ENCODE measurements at regions not wholly inside any gene's neighbourhood (a gene's known extent, or its start where the extent isn't known, plus 50 kb on each side); places are given as distances from the start of the nearest gene placed in this dataset.

DNA sequence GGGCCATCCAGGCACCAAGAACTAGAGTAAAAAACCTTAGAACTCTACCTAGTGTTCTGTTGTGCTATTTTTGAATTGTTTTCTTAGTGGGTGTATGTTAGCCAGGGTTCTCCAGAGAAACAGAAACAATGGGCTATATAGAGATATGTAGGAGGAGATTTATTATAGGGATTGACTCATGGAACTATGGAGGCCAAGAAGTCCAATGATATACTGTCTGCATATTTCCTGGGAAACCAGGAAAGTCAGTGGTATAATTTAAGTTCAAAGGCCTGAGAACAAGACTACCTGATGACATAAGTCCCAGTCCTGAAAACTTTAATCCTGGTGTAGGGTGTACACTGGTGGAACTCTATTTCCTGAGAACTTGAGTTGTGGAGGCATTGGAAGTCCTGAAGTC lies 108.7 kb upstream of the ACVR1 start:
- Mint-ChIP-seq H3K27ac (no peak overlapping the region), H3K36me3 (ENCODE audit: low read depth) (no peaks in the 10 kb centered on the region), H3K9me3 (peaks cover 8% of the 10 kb centered on the region), H3K4me1 (no peaks in the 10 kb centered on the region), H3K4me3 (no peak overlapping the region), H3K27me3 (peaks cover 13% of the 10 kb centered on the region)
- ATAC-seq (ENCODE audit: low read depth) (no peak), DNase-seq (no peak)
- TF ChIP-seq, protein P1, sequence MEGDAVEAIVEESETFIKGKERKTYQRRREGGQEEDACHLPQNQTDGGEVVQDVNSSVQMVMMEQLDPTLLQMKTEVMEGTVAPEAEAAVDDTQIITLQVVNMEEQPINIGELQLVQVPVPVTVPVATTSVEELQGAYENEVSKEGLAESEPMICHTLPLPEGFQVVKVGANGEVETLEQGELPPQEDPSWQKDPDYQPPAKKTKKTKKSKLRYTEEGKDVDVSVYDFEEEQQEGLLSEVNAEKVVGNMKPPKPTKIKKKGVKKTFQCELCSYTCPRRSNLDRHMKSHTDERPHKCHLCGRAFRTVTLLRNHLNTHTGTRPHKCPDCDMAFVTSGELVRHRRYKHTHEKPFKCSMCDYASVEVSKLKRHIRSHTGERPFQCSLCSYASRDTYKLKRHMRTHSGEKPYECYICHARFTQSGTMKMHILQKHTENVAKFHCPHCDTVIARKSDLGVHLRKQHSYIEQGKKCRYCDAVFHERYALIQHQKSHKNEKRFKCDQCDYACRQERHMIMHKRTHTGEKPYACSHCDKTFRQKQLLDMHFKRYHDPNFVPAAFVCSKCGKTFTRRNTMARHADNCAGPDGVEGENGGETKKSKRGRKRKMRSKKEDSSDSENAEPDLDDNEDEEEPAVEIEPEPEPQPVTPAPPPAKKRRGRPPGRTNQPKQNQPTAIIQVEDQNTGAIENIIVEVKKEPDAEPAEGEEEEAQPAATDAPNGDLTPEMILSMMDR (IDR thresholded peaks at IDR 0.05): no peak
- CTCF ChIA-PET: no interaction called here
- intact Hi-C loops (cut with micrococcal nuclease): no loop called here
- POLR2A ChIA-PET: no interaction called here

DNA sequence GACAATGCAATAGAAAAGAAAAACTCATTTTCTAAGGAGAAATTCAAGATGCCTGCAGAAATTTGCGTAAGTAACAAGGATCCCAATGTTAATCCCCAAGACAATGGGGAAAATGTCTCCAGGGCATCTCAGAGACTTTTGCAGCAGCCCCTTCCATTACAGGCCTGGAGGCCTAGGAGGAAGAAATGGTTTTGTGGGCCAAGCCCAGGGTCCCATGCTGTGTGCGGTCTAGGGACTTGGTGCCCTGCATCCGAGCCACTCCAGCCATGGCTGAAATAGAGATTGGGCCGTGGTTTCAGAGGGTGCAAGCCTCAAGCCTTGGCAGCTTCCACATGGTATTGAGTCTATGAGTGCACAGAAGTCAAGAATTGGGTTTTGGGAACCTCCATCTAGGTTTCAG lies 103.9 kb upstream of the ACVR1 start:
- H3K27ac Mint-ChIP-seq: no peak overlapping the region

GRCh38 chr2:157971702-157972101 lies 95.6 kb upstream of the ACVR1 start:
- Mint-ChIP-seq H3K36me3 (ENCODE audit: low read depth) (no peaks in the 10 kb centered on the region), H3K9me3 (no peaks in the 10 kb centered on the region), H3K4me1 (no peaks in the 10 kb centered on the region), H3K27ac (no peak overlapping the region), H3K4me3 (no peak overlapping the region), H3K27me3 (peaks cover 5% of the 10 kb centered on the region)
- TF ChIP-seq, protein P1 (IDR thresholded peaks at IDR 0.05): no peak
- CTCF ChIA-PET: no interaction called here
- no peak for DNase-seq
- intact Hi-C loops (cut with micrococcal nuclease): no loop called here
- no peak for ATAC-seq (ENCODE audit: low read depth)
- POLR2A ChIA-PET: no interaction called here

More for the DNA sequence above, 103.9 kb upstream of the ACVR1 start:
- H3K4me3 Mint-ChIP-seq: no peak overlapping the region
- TF ChIP-seq, protein P1 (IDR thresholded peaks at IDR 0.05): no peak
- ATAC-seq (ENCODE audit: low read depth) (no peak), DNase-seq (no peak)
- intact Hi-C loops (cut with micrococcal nuclease): no loop called here
- ChIA-PET POLR2A (no interaction called here), CTCF (no interaction called here)
- no peaks in the 10 kb centered on the region for H3K4me1 Mint-ChIP-seq
- no peaks in the 10 kb centered on the region for H3K36me3 Mint-ChIP-seq (ENCODE audit: low read depth)
- peaks cover 19% of the 10 kb centered on the region for H3K27me3 Mint-ChIP-seq
- H3K9me3 Mint-ChIP-seq: peaks cover 13% of the 10 kb centered on the region

DNA sequence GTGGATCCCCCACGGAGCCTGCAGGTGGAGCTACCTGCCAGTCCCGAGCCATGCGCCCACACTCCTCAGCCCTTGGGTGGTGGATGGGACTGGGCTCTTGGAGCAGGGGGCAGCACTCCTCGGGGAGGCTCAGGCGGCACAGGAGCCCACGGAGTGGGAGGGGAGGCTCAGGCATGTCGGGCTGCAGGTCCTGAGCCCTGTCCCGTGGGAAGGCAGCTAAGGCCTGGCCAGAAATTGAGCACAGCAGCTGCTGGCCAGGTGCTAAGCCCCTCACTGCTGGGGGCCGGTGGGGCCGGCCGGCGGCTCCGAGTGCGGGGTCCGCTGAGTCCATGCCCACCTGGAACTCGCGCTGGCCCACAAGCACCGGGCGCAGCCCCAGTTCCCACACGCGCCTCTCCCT lies 91.7 kb upstream of the ACVR1 start:
- Mint-ChIP-seq H3K4me1 (no peaks in the 10 kb centered on the region), H3K27ac (no peak overlapping the region), H3K36me3 (ENCODE audit: low read depth) (no peaks in the 10 kb centered on the region), H3K9me3 (peaks cover 2% of the 10 kb centered on the region), H3K27me3 (peaks cover 3% of the 10 kb centered on the region), H3K4me3 (no peak overlapping the region)
- intact Hi-C loops (cut with micrococcal nuclease): no loop called here
- ChIA-PET POLR2A (no interaction called here), CTCF (no interaction called here)
- TF ChIP-seq, protein P1 (IDR thresholded peaks at IDR 0.05): no peak
- no peak for DNase-seq
- ATAC-seq (ENCODE audit: low read depth): no peak

DNA sequence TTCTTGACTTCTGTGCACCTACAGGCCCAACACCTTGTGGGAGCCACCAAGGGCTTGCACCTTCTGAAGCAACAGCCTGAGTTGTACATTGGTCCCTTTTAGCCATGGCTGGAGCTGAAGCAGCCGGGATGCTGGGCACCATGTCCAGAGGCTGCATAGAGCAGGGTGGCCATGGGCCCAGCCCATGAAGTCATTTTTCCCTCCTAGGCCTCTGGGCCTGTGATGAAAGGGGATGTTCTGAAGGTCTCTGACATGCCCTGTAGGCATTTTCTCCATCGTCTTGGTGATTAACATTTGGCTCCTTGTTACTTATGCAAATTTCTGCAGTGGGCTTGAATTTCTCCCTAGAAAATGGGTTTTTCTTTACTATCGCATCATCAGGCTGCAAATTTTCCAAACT lies 83.1 kb upstream of the ACVR1 start:
- POLR2A ChIA-PET: no interaction called here
- no peaks in the 10 kb centered on the region for H3K27me3 Mint-ChIP-seq
- H3K4me1 Mint-ChIP-seq: no peaks in the 10 kb centered on the region
- no peak overlapping the region for H3K4me3 Mint-ChIP-seq
- H3K9me3 Mint-ChIP-seq: peaks cover 21% of the 10 kb centered on the region
- no peak for ATAC-seq (ENCODE audit: low read depth)
- TF ChIP-seq, protein P1 (IDR thresholded peaks at IDR 0.05): no peak
- intact Hi-C loops (cut with micrococcal nuclease): no loop called here
- no peaks in the 10 kb centered on the region for H3K36me3 Mint-ChIP-seq (ENCODE audit: low read depth)
- CTCF ChIA-PET: no interaction called here
- DNase-seq: no peak
- no peak overlapping the region for H3K27ac Mint-ChIP-seq
